ENCODE measurements at regions not wholly inside any gene's neighbourhood (a gene's known extent, or its start where the extent isn't known, plus 50 kb on each side); places are given as distances from the start of the nearest gene placed in this dataset.

DNA sequence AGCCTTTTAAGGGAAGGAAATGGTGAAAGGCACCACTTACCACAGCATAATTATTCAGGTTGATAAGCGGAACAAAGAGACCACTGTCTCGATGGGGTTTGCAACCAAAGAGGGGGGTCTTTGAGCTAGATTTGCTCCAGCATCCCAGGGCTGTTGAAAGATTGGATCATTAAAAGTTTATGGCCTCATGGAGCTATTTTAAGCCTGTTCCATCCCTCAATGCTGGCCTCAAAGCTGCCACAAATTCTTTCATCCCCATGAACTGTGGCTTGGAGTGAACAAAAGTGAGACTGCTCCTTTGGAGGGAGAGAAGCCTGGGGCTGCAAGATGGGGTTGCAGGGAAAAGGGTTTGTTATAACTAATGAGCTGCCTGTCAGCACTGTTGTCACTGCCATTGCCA, 209.8 kb downstream of the RTL9 start:
- TF ChIP-seq SPI1 (IDR thresholded peaks at IDR 0.05; ENCODE audit: borderline replicate concordance, low read depth) (no peak), POLR2AphosphoS5 (IDR thresholded peaks at IDR 0.05; ENCODE audit: low read depth) (no peak), CTCF (IDR thresholded peaks at IDR 0.05; ENCODE audit: insufficient read depth, low read length) (no peak), GABPA (IDR thresholded peaks at IDR 0.05; ENCODE audit: low read depth) (no peak)
